ENCODE measurements at regions not wholly inside any gene's neighbourhood (a gene's known extent, or its start where the extent isn't known, plus 50 kb on each side); places are given as distances from the start of the nearest gene placed in this dataset.

- no peak for TF ChIP-seq CTCF (IDR thresholded peaks at IDR 0.05)
- Mint-ChIP-seq H3K27me3 (ENCODE audit: insufficient read depth) (no peaks in the 10 kb centered on the region; the same call in 1 of the 2 replicates), H3K4me3 (no peak overlapping the region), H3K36me3 (ENCODE audit: low read depth) (peaks cover 21% of the 10 kb centered on the region), H3K4me1 (ENCODE audit: low read depth) (peaks cover 23% of the 10 kb centered on the region), H3K27ac (no peak overlapping the region), H3K9me3 (no peaks in the 10 kb centered on the region)
- no peak for DNase-seq
These were observed 101.6 kb upstream of the SPRY4 start for GRCh38 chr5:142426129-142427014.

- TF ChIP-seq CTCF (IDR thresholded peaks at IDR 0.05) = no peak
- no peak overlapping the region for H3K27ac Mint-ChIP-seq
- no peak overlapping the region for H3K4me3 Mint-ChIP-seq
These were observed 100.7 kb upstream of the SPRY4 start for GRCh38 chr5:142425286-142426065.

DNA sequence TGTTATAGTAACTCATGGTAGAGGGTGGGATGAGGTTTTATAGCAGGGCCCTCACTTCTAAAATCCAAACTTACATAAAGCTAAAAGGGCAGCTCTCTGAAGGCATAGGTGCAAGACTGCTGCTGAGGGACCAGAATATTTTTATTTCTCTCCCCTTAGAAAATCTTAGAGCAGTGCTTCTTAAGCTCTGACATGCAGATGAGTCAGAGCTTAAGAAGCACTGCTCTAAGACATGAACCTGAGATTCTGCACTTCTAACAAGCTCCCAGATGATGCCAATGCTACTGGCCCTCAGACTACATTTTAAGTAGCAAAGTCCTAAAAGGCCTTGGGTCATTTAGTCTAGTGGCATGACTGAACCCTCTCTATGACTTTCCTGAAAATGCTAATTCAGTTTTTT is 97.6 kb upstream of the SPRY4 start:
- no peak for TF ChIP-seq CTCF (IDR thresholded peaks at IDR 0.05)
- Mint-ChIP-seq H3K4me1 (ENCODE audit: low read depth) (peaks cover 32% of the 10 kb centered on the region), H3K9me3 (no peaks in the 10 kb centered on the region), H3K4me3 (no peak overlapping the region), H3K36me3 (ENCODE audit: low read depth) (peaks cover 18% of the 10 kb centered on the region), H3K27me3 (ENCODE audit: insufficient read depth) (no peaks in the 10 kb centered on the region), H3K27ac (peak overlapping the region; percentile 52; the same call in 1 of the 2 replicates)
- peak; percentile 62 for DNase-seq

More at GRCh38 chr5:142425286-142426065, 100.7 kb upstream of the SPRY4 start:
- H3K4me1 Mint-ChIP-seq (ENCODE audit: low read depth) = peaks cover 32% of the 10 kb centered on the region
- H3K36me3 Mint-ChIP-seq (ENCODE audit: low read depth) = peaks cover 21% of the 10 kb centered on the region
- DNase-seq = no peak
- no peaks in the 10 kb centered on the region for H3K27me3 Mint-ChIP-seq (ENCODE audit: insufficient read depth)
- H3K9me3 Mint-ChIP-seq = no peaks in the 10 kb centered on the region

DNA sequence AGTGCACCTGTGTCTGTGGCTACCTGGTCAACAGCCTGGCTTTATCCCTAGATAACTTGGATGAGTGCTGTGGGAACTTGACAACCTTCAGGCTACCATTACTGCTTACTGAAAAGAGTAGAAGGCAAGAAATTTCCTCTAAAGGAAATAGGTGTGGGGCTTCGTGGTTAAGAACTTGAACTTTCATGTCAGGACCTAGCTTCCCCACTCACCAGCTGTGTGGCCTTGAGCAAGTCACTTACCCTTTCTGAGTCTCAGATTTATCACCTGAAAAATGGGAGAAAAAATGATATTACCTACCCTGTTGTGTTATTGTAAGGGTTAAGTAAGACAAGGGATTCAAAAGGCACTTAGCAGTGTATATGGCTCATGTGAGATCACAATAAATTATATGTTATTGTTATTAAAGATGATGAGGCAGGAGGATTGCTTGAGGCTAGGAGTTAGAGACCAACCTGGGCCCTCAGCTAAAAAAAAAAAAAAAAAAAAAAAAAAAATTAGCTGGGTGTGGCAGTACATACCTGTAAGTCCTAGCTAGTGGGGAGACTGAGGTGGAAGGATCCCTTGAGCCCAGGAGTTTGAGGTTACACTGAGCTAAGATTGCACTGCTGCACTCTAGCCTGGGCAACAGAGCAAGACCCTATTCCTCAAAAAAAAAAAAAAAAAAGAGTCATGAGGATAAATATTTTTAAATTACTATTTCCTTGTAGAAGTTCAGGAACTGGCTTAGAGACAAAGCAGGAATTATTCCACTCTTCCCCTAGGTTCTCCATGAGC is 97.0 kb upstream of the SPRY4 start:
- no peak overlapping the region for H3K4me3 Mint-ChIP-seq
- peak overlapping the region; percentile 52 for H3K27ac Mint-ChIP-seq
- no peaks in the 10 kb centered on the region for H3K9me3 Mint-ChIP-seq
- H3K36me3 Mint-ChIP-seq (ENCODE audit: low read depth) = peaks cover 17% of the 10 kb centered on the region
- H3K27me3 Mint-ChIP-seq (ENCODE audit: insufficient read depth) = no peaks in the 10 kb centered on the region
- no peak for DNase-seq
- peaks cover 32% of the 10 kb centered on the region for H3K4me1 Mint-ChIP-seq (ENCODE audit: low read depth)
- no peak for TF ChIP-seq CTCF (IDR thresholded peaks at IDR 0.05)

- peak overlapping the region; percentile 24; the same call in 1 of the 2 replicates for H3K27ac Mint-ChIP-seq
- no peak for TF ChIP-seq CTCF (IDR thresholded peaks at IDR 0.05)
- no peaks in the 10 kb centered on the region for H3K9me3 Mint-ChIP-seq
- no peak for DNase-seq
- H3K27me3 Mint-ChIP-seq (ENCODE audit: insufficient read depth) = no peaks in the 10 kb centered on the region
- H3K4me1 Mint-ChIP-seq (ENCODE audit: low read depth) = peaks cover 32% of the 10 kb centered on the region
- no peak overlapping the region for H3K4me3 Mint-ChIP-seq
- peaks cover 17% of the 10 kb centered on the region for H3K36me3 Mint-ChIP-seq (ENCODE audit: low read depth)
These were observed 96.4 kb upstream of the SPRY4 start for GRCh38 chr5:142421228-142421617.
